ENCODE measurements at regions not wholly inside any gene's neighbourhood (a gene's known extent, or its start where the extent isn't known, plus 50 kb on each side); places are given as distances from the start of the nearest gene placed in this dataset.
"Not testable (repeated sequence)": the region's sequence is repeated elsewhere in the genome, so short reads cannot be mapped to it uniquely, and the experiment has no call there.

DNA sequence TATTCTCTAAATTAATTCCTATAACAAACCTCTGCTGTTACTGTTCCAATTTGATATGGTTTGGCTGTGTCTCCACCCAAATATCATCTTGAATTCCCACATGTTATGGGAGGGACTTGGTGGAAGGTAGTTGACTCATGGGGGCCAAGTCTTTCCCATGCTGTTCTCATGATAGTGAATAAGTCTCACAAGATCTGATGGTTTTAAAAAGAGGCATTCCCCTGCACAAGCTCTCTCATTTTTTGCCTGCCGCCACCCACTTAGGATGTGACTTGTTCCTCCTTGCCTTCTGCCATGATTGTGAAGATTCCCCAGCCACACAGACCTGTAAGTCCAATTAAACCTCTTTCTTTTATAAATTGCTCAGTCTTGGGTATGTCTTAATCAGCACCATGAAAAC lies 104.3 kb upstream of the SLC25A48 start:
- TF ChIP-seq, protein P1, sequence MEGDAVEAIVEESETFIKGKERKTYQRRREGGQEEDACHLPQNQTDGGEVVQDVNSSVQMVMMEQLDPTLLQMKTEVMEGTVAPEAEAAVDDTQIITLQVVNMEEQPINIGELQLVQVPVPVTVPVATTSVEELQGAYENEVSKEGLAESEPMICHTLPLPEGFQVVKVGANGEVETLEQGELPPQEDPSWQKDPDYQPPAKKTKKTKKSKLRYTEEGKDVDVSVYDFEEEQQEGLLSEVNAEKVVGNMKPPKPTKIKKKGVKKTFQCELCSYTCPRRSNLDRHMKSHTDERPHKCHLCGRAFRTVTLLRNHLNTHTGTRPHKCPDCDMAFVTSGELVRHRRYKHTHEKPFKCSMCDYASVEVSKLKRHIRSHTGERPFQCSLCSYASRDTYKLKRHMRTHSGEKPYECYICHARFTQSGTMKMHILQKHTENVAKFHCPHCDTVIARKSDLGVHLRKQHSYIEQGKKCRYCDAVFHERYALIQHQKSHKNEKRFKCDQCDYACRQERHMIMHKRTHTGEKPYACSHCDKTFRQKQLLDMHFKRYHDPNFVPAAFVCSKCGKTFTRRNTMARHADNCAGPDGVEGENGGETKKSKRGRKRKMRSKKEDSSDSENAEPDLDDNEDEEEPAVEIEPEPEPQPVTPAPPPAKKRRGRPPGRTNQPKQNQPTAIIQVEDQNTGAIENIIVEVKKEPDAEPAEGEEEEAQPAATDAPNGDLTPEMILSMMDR (conservative IDR thresholded peaks at IDR 0.05 in 1 of 2, IDR thresholded peaks at IDR 0.05 in 1 of 2; ENCODE audit: low read depth in 1 of 2, low read length in 2 of 2) = not testable (repeated sequence)
- TF ChIP-seq EZH2 (IDR thresholded peaks at IDR 0.05; ENCODE audit: low read length, missing control alignments) = not testable (repeated sequence)

Measured in fibroblast of lung (primary cell).